ENCODE measurements at regions not wholly inside any gene's neighbourhood (a gene's known extent, or its start where the extent isn't known, plus 50 kb on each side); places are given as distances from the start of the nearest gene placed in this dataset.

DNA sequence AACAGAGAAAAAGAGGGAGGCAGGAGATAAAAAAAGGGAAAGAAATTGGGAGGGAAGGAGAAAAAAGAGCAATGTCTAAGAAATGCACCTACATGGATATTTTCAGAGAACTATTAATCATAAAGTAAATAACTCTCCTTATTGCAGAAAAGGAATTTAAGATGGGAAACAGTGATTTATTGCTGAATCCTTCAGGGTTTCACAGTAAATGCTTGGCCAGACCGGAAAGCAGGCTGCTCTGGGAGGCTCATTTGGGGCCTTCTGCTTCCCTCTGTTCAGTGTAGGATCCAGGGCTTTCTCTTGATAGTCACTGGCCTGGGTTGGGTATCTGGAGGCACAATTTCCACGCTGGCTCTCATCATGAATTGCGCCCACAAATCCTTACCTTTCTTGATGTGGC lies 324.3 kb upstream of the SORL1-AS1 start:
- FAIRE-seq, result no peak

DNA sequence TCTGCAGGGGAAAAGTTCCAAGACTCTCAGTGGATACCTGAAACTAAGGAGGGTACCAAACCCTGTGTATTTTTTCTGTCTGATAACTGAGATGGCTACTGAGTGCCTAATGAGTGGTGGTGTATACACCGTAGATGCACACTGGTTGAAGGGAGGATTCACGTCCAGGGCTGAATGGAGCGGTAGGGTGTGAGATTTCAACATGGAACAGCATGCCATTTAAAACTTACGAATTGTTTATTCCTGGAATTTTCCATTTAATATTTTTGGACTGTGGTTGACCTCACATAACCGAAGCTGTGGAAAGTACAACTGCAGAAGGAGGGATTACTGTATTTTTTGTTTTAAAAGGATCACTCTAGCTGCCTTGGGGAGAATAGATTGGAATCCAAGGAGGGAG lies 322.5 kb upstream of the SORL1-AS1 start:
- no peak for FAIRE-seq

DNA sequence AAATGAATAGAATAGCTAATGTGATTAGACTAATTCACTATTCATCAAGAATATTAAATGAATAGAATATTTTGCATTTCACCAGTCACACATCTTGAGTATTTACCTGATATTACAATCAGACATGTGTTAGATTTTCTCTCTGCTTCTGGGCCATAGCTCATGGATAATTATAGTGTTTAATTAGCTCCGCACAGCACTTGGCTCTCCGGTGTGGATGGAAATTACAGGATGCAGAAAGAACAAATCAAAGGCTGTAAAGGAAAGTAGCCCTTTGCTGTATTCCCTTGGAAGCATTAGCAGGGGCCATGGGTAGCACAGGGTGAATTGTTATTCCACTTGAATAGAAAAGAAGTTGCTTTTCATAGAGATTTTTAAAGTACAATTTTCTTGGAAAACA lies 320.3 kb upstream of the SORL1-AS1 start:
- no peak for FAIRE-seq

DNA sequence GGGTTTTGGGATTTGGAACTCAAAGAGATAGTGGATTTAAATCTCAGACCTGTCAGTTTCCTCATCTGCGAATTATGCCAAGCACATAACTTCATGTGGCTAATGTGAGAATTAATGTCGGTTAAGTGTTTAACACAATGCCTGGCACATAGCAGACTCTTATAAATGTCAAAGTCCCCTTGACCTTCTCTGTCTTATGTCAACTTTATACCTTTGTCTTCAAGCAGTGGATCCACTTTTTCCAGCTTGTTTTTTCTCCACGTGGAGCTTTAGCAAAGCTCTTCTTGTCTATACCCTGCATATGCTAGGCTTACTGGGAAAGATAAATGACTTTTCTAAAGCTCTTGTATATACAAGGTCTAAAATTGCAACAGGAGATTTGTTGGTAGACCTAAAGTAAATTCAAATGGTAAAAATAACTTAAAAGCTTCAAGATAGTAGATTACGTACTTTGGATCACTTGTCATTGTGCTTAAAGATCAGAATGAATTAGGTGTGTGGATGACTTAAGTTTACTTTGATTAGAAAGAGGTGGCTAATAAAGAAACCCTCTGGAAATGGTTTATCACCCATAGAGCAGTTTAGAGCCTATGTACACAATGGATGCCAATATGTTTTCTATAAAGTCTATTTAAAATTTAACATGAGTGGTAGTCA lies 318.3 kb upstream of the SORL1-AS1 start:
- FAIRE-seq, result no peak

DNA sequence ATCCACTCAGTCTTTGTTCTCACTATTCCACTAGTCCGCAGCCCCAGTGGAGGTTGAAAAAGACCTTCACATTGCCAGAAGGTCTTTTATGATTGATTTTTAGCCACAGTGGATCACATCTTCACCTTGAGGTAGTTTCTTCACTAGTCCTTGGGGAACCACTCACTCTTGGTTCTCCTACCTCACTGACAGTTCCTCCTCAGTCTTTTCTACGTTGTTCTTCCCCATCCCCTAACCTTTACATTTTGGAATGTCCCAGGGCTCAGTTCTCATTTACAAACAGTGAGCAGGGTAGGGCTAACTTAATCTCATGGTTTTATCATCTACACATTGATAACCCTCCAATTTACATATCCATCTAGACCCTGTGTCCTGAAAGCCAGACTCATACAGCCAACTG lies 316.4 kb upstream of the SORL1-AS1 start:
- FAIRE-seq, result no peak

DNA sequence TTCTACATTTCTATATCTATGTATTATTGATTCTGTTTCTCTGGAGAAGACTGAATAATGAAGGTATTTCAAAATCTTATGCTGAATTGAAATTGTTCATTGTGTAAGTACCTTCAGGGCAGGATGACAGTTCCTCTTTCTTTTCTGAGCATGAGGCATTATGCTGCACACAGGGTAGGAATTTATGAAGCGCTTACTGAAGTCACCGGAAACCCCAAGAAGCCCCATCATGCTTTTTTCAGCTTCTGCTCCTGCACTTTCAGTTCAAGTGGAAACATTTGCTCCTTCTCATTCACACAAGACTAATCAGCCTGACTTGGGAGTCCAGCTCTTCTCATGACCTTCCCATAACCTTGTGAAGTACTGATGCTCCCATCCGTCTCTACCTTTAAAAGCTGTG lies 314.7 kb upstream of the SORL1-AS1 start:
- FAIRE-seq, result no peak

DNA sequence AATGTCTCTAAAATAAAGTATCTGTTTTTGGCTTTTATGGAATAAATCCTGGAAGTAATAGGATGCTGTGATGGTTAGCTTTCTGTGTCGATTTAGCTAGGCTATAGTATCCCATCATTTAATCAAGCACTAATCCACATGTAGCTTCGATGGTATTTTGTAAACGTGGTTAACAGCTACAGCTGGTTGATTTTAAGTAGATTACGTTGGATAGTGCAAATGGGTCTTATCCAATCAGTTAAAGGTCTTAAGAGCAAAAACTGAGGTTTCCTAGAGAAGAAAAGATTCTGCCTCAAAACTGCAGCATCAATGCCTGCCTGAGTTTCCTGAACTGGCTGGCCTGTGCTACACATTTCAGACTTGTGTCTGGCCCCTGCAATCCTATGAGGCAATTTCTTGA lies 314.2 kb upstream of the SORL1-AS1 start:
- no peak for FAIRE-seq

DNA sequence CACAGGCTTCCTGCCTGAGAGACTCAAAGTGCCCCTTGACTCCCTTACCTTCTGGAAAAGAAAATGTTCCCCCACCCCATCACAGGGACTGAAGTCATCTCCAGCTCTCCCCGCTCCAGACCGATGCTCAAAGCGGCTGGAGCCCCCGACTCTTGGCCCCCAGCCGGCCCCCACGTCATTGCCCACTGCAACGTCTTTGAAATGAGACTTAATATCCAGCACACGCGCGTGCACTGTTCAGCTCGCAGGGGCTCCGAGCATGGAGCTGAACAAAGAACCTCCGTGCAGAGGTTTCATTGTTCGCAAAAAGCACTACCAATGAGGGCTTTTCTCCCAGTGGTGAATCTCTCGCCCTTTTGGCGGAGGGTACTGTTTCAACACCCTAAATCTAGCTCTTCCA lies 313.4 kb upstream of the SORL1-AS1 start:
- no peak for FAIRE-seq

DNA sequence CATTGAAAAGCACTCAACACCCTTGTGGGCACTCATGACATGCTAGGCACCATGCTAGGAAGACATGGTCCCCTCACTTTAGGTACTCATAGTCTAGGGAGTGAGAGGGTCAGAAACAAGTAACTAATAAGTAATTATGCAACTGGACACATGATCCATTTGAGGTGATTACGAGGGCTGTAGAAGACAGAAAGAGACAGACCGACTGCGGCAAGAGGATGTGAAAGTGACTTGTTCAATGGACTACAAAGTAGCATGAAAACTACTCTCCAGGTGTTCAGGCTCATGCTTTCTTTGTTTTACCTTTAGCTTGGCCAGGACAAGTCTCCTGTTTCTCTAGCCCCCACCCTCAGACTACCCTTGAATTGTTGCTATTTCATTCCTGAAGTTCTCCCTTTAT lies 310.8 kb upstream of the SORL1-AS1 start:
- no peak for FAIRE-seq

DNA sequence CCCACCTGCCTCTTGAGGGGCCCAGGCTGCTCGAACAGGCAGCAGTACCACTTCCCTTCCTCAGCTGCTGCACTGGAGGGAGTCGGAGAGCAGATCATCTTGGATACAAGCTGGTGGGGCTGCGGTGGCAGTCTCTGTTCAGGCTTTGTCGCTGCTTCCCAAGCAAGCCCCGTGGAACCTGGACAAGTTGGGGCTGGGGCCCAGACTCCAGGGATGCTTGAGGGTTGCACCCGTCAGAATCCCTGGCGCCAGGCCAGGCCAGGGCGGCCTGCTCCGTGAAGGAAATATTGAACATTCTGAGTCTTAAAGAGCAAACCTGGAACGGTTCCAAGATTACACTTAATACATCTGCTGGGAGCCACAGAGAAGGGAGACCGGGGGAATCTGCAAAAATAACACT lies 310.1 kb upstream of the SORL1-AS1 start:
- no peak for FAIRE-seq

DNA sequence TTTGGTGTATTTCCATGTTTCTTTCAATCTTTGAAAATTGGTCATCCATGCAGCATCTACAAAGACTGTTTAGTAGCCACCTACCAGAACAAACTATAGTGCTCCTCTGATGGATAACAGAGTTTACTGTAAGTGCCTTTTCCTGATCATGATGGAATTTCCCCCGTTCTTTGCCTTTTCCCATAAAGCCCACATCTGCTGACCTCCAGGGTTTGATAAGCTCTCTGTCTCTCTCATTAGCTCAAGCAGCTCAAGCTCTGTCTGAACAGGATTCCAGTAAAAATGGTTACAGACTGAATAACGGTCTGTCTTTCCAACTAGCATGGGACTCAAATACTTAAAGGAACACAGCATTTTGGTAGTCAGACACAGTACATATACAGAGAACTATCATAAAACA lies 308.4 kb upstream of the SORL1-AS1 start:
- no peak for FAIRE-seq

DNA sequence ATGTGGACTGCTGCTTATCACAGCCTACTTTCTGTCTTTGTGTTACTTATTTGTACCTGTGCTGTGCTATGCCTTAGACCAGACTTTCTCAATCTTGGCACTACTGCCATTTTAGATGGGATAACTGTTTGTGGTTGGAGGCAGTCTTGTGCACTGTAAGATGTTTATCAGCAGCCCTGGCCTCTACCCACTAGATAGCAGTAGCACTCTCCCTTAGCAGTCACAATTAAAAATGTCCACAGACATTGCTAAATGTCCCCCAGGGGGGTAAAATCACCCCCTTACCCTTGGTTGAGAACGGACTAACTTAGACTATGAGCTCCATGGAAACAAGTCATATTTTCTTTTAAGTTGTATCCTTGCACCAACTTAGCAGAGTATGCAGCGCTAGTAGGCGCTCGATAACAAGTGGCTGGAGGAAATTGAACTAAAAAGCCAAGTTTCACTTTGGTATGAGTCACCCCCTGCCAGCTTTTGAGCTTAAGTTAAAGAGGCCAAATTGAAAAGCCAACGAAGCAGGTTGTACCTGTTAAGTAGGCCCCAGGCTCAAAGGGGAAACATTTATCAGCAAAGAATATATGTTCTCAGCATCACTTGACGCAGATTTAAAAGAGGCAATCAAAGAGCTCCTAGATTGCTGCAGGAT lies 304.8 kb upstream of the SORL1-AS1 start:
- FAIRE-seq, result no peak

DNA sequence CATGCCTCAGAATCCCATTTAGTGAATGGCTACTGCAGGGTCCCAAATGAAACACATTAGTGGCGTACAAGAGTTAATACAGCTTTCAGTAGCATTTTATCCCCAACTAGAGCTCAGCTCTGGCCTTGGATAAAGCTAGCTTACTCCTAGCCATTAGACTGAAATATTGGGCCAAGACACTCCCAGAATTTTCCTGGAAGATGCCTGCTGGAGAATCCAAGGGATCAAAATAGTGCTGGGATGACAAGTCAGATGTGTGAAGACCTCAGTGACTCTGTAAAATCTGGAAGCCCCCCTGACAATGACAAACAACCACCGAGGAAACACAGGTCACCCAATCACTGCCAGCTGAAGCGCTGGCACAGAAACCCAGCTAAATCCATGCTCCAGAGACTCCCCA lies 303.1 kb upstream of the SORL1-AS1 start:
- no peak for FAIRE-seq

DNA sequence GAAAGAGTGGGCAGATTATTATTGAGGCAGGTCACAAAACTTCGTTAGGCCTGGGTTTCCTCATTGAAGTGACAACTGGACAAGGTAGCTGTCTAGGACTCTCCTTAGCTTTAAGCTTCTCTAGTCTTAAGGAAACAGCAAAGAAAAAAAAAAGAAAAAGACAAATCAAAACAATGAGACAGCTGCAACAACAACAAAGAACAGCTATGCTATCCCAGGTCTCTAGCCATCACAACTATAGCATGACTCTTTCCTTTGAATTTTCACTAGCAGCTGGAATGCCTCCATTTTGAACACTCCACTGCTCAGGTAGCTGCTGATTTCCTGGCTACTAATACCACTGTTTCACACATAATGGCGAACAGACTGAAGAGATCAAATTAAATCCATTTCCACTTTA lies 302.4 kb upstream of the SORL1-AS1 start:
- FAIRE-seq, result no peak

DNA sequence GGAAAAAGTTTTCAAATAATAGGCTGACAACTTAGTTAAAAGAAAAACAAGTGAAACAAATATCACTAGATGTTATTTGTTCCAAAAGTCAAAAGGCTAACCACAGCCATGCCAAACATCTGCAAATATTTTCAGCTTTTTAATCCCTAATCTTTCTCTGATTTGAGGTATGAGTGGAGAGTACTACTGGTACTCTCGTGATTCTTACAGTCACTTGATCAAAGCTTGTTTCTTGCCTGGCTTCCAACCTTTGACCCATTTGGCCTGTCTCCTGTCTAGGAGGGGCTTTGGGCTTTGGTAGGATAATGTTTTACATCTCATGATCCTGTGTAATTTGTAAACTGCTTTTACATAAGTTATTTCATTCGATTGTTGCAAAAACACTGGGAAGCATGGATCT lies 301.8 kb upstream of the SORL1-AS1 start:
- no peak for FAIRE-seq

DNA sequence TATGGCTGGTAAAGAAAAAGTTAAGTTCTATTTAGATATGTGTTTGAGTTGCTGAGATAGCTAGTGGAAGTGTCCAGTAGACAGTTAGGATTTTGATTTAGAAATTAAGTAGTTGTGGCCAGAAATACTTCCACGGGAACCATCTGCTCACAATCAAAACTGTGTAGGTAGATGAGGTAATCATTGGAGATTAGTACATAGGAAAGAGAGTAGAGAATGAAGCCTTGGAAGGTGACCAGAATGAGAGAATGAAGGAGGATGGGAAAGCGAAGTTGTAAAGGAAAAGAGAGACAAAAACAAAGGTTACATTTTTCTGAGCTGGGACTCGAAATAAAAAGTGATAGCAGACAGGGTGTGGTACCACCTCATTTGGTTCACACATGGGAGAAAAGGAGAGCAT lies 296.9 kb upstream of the SORL1-AS1 start:
- FAIRE-seq, result no peak

DNA sequence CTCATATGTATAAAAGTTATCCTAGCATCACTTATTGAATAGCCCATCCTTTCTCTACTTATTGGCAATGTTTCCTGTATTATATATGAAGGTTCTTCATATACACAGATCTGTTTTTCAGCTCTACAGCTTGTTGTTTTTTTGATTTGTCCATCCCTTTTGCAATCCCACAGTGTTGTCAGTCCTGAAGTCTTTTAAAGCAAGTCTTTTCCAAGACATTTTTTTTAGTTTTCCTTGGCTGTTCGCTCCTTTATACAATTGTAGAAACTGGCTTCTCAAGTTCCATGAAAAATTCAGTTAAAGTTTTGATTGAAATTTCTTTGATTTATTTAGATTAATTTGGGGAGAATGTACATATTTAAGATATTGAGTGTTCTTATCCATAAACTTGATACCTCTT lies 295.3 kb upstream of the SORL1-AS1 start:
- no peak for FAIRE-seq

DNA sequence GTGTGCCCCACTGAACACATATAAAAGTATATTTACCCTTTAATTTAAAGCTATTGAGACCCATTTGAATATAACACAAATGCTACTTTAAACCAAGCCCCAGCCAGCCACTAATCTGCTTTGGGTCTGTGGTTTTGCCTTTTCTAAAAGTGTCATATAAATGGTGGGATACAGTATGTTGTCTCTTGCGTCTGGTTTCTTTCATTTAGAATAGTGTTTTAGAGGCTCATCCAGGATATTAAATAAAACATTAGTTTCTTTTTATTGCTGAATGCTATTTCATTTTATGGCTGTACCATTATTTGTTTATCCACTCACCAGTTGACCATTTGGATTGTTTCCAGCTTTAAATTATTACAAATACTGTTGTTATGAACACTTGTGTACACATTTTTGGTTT lies 290.5 kb upstream of the SORL1-AS1 start:
- FAIRE-seq, result no peak

DNA sequence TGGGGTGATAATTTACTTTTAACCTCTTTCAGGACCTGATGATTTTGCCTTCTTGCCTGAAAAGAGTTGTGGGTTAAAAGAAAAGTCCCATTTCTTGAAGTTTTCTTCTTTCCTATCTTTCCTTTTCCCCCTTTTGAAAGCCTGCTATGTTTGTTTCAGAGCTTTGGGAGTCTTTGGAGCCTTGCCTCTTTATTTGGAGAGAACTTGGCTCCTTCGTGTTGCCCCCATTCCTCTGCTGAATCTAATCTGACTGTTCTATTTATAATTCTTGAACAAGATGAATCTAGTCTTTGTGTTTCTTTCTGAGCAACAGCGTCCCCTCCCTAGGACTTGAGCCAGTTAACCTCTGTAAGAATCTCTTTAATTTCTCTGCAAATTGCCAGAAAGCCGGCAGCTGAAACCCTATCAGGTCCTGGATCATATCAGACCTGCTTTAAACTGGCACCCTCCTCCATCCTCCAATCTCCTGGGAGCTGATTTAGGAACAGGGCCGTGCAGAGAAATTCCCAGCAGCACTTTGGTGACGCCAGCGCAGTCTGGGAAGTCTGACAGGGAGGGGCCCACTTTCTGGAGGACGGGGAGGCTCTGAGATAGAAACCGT lies 289.1 kb upstream of the SORL1-AS1 start:
- FAIRE-seq, result peak; percentile 99

DNA sequence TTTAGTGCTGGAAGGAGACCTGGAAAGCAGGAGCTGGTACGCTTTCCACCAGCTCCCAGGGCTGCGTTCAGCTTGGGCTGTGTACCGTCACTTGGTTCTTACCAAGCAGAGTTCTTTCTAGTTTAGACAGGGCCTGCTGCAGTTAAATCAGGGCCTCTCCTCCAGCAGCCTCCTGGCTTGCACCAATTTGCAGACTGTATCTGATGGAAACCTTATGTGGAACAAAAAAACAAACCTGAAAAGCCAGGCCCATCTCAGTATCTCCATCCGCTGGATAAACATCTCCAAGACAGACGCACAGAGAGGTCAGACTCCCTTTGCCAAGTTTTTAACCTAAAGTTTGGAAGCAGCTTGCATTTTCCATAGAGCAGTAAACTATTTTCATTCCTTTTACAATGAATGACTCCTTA lies 288.6 kb upstream of the SORL1-AS1 start:
- no peak for FAIRE-seq

DNA sequence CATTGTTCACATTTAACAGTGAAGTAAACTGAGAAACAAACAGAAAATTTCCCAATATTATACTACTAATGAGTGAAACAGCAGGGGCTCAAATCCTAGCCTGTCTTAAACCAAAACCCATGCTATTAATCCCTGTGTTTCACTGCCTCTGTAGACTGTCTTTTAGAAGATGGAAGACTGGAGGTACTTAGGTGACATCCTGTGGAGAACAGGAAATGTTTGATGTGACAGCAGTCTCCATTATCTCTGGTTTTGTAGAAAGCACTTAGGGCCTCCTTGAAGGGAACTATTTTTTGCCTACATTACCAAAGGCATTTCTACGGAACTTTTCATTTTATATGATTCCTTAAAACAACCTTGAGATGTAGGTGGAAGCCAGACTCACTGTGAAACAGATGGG lies 288.1 kb upstream of the SORL1-AS1 start:
- FAIRE-seq, result no peak

DNA sequence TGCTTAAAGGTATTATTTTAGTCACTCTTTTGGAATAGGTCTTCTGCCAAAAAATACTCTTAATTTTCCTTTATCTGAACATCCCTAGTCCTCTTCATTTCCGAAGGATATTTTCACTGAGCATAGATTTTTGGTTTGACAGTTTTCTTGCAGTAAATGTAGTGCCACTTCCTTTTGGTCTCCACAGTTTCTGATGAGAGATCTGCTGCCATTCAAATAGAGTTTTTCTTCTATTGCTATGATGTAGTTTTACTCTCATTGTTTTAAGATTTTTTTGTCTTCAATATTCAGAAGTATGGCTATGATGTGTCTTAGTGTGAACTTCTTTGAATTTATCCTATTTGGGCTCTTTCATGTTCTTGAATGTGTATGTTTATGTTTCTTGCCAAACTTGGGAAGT lies 281.1 kb upstream of the SORL1-AS1 start:
- peak; percentile 27 for FAIRE-seq

DNA sequence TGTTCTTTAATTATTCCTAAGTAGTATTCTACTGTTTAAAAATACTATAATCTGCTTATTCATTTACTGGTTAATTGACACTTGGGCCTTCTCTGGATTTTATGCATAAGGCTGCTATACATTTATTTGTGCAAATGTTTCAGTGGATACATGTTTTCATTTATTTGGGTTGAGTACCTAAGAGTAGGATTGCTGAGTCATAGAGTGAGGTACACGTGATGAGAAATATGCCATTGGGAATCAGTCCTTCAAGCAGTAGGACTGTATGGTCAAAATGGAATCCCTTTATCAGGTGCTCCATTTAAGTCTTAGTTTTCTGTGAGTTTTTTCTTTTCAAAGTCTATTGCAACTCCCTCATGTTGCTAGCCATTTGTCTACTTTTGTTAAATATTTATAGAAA lies 275.2 kb upstream of the SORL1-AS1 start:
- FAIRE-seq, result no peak

DNA sequence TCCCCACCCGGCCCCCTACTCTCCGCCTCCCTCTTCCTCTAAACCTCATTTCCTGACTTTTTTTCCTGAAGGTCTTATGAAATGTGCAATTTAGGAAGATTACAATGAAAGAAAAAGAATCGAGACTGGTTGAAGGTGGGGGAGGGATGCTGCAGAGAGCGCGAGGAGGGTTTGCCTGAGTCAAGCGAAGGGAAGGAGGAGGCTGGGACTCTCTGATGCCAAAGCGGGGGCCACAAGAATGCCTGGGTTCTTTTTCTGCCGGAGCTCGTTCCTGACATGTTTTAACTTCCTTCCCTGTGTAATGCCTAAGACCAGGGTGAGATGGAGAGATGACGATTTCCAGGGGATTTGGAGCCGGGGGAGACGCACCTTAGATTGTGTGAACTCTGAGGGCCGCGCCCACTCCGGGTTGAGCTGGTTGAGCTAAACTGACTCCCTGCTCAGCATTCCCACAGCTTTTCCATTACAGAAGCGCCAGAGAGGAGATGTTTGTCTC lies 270.5 kb upstream of the SORL1-AS1 start:
- FAIRE-seq, result peak; percentile 76
